CD14-positive monocyte (primary cell): ENCODE measurements at regions not wholly inside any gene's neighbourhood (a gene's known extent, or its start where the extent isn't known, plus 50 kb on each side); places are given as distances from the start of the nearest gene placed in this dataset.

Experiments
- DNase-seq, 3 donors: peaks; one replicate each; pipeline ENCODE4 v3.0.0-alpha.2; 2011 to 2022
- H2AFZ ChIP-seq: 2 replicates; pipeline ENCODE4 v1.6.0; 2012; ENCODE audit warnings: mild to moderate bottlenecking, low read depth, low read length, inconsistent platforms; ENCODE audit not compliant: insufficient read depth, poor library complexity, severe bottlenecking
- H3K27ac ChIP-seq, 2 donors: 1 replicate in 1 of 2; 2 replicates in 1 of 2; pipeline ENCODE4 v1.5.1; 2012 to 2013; ENCODE audit warnings: low read length in 2 of 2, control low read depth in 1 of 2, inconsistent platforms in 1 of 2, low read depth in 1 of 2, mild to moderate bottlenecking in 1 of 2
- H3K27me3 ChIP-seq, 2 donors: one replicate each; pipeline versions ENCODE4 v1.6.0 to v1.6.1; 2011 to 2013; ENCODE audit warnings: low read length in 2 of 2; ENCODE audit not compliant: control insufficient read depth in 2 of 2, insufficient read depth in 2 of 2
- H3K36me3 ChIP-seq, 2 donors: replicated peaks in 1 of 2; 1 replicate in 1 of 2; 2 replicates in 1 of 2; pipeline versions ENCODE4 v1.5.1 to v1.6.1; 2012 to 2013; ENCODE audit warnings: low read length in 2 of 2, control low read depth in 1 of 2, inconsistent platforms in 1 of 2, mild to moderate bottlenecking in 1 of 2; ENCODE audit not compliant: insufficient read depth in 2 of 2, control insufficient read depth in 1 of 2
- H3K4me1 ChIP-seq, 2 donors: 1 replicate in 1 of 2; 2 replicates in 1 of 2; pipeline versions ENCODE4 v1.5.1 to v1.6.1; 2012 to 2013; ENCODE audit warnings: low read length in 2 of 2, control low read depth in 1 of 2, inconsistent platforms in 1 of 2, mild to moderate bottlenecking in 1 of 2, moderate library complexity in 1 of 2; ENCODE audit not compliant: insufficient read depth in 2 of 2, control insufficient read depth in 1 of 2
- H3K4me2 ChIP-seq: replicated peaks from 2 replicates; pipeline ENCODE3; 2012; ENCODE audit warnings: low read length, moderate library complexity, mild to moderate bottlenecking; ENCODE audit not compliant: poor library complexity, severe bottlenecking; ENCODE audit errors: extremely low read depth
- H3K4me3 ChIP-seq, 3 experiments: fragments of 200-600 bp in 1 of 3; sonication (generic) in 1 of 3; replicated peaks in 1 of 3; 1 replicate in 2 of 3; 2 replicates in 1 of 3; pipeline ENCODE4 v1.5.1; 2011 to 2013; ENCODE audit warnings: low read length in 3 of 3, mild to moderate bottlenecking in 3 of 3, control low read depth in 2 of 3, low read depth in 2 of 3, inconsistent platforms in 1 of 3, moderate library complexity in 1 of 3
- H3K79me2 ChIP-seq: 2 replicates; pipeline ENCODE4 v1.6.0; 2012; ENCODE audit warnings: mild to moderate bottlenecking, control low read depth, inconsistent platforms, low read length, moderate library complexity; ENCODE audit not compliant: insufficient read depth
- H3K9ac ChIP-seq: 2 replicates; pipeline ENCODE4 v1.6.0; 2017; ENCODE audit warnings: low read length, mild to moderate bottlenecking; ENCODE audit not compliant: insufficient read depth, poor library complexity, severe bottlenecking
- H3K9me3 ChIP-seq, 2 donors: replicated peaks in 1 of 2; 1 replicate in 1 of 2; 2 replicates in 1 of 2; pipeline versions ENCODE4 v1.5.1 to v1.6.1; 2012 to 2013; ENCODE audit warnings: low read length in 2 of 2, control low read depth in 1 of 2; ENCODE audit not compliant: control insufficient read depth in 1 of 2, insufficient read depth in 1 of 2
- H4K20me1 ChIP-seq: 2 replicates; pipeline ENCODE4 v1.6.0; 2012; ENCODE audit warnings: mild to moderate bottlenecking, low read length, control low read depth, moderate library complexity; ENCODE audit not compliant: insufficient read depth
- H3K27ac Mint-ChIP-seq, 7 donors: one replicate each; pipeline ENCODE4 v1.8.0; 2020; ENCODE audit warnings: mild to moderate bottlenecking in 7 of 7, mixed read lengths in 7 of 7, moderate library complexity in 6 of 7, inconsistent platforms in 2 of 7
- H3K27me3 Mint-ChIP-seq, 3 donors: one replicate each; pipeline ENCODE4 v1.8.0; 2021 to 2022; ENCODE audit warnings: low read depth in 3 of 3, mild to moderate bottlenecking in 3 of 3, mixed read lengths in 3 of 3, moderate library complexity in 3 of 3, inconsistent platforms in 1 of 3
- H3K36me3 Mint-ChIP-seq, 2 donors: one replicate each; pipeline ENCODE4 v1.8.0; 2020; ENCODE audit warnings: mixed read lengths in 2 of 2, inconsistent platforms in 1 of 2, mild to moderate bottlenecking in 1 of 2
- H3K4me1 Mint-ChIP-seq: one replicate; pipeline ENCODE4 v1.8.0; 2020; ENCODE audit warnings: mild to moderate bottlenecking, mixed read lengths
- H3K4me3 Mint-ChIP-seq, 2 donors: one replicate each; pipeline ENCODE4 v1.8.0; 2020; ENCODE audit warnings: mild to moderate bottlenecking in 2 of 2, mixed read lengths in 2 of 2, moderate library complexity in 1 of 2
- H3K9me3 Mint-ChIP-seq, 7 donors: one replicate each; pipeline ENCODE4 v1.8.0; 2020 to 2022; ENCODE audit warnings: mixed read lengths in 7 of 7, mild to moderate bottlenecking in 6 of 7, moderate library complexity in 6 of 7, inconsistent platforms in 2 of 7
- WGBS: methylation state at CpG from one replicate; pipeline ENCODE4 v1.1.5; 2013; ENCODE audit warnings: missing lambda C conversion rate; ENCODE audit not compliant: insufficient coverage; 5-methylcytosine and 5-hydroxymethylcytosine counted together
- intact Hi-C, 2 donors: fragments of 100-400 bp; cut with micrococcal nuclease; formaldehyde crosslinking; loops; one replicate each; pipeline versions ENCODE4 v1.15.0 to v1.15.1; 2023
- TF ChIP-seq, protein P1 (sequence below): fragments of 200-600 bp; IDR thresholded peaks from one replicate; pipeline ENCODE4 v1.8.0; 2022; ENCODE audit warnings: antibody characterized with exemption, mild to moderate bottlenecking

DNA sequence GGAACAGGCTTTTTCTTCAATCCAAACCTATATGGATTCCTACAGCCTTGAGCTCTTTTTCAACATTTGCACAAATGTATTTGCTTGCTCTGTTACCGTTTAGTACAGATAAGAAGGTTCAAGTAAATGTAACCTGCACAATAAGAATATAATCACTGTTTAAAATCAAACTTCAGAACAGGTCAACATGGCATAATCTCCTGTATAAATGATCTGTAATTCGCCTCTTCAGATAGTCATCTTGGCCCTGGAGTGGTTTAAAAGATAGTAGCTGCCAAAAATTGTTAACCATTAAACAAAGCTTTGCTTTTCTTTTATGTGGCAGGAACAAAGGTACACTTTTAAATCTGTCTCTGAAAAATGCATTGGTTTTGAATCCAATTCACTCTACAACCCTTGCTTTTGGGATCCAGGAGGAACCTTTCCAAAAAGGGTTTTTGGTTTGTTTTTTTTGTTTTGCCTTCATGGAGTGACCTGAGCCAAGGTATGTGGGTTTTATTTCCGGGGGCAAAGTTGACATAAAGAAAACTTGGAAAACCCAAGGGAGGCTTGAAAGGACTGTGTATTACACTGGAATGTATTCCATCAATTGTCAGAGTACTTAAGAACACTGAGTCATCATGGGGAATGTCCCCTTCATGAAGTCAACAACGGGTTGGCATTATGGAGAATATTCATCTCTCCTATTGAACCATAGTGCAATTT is 210.4 kb upstream of the HCCS start:
- H3K4me2 ChIP-seq, result no peak overlapping the region
- no peaks in the 10 kb centered on the region for H3K4me1 ChIP-seq

GRCh38 chrX:10901290-10901633 is 209.9 kb upstream of the HCCS start:
- H3K4me1 ChIP-seq, result no peaks in the 10 kb centered on the region
- no peak overlapping the region for H3K9ac ChIP-seq
- DNase-seq, result no peak
- Mint-ChIP-seq H3K27ac (no peak overlapping the region), H3K27me3 (peaks cover 0 to 2% (median 2%) of the 10 kb centered on the region in 3 donors), H3K4me3 (no peak overlapping the region), H3K36me3 (no peaks in the 10 kb centered on the region), H3K4me1 (no peaks in the 10 kb centered on the region), H3K9me3 (peaks cover 0 to 10% (median 4%) of the 10 kb centered on the region in 7 donors)
- H3K27me3 ChIP-seq, result no peaks in the 10 kb centered on the region
- no peaks in the 10 kb centered on the region for H4K20me1 ChIP-seq
- H3K36me3 ChIP-seq, result no peaks in the 10 kb centered on the region
- no peak overlapping the region for H3K4me3 ChIP-seq
- no peaks in the 10 kb centered on the region for H3K79me2 ChIP-seq
- H3K9me3 ChIP-seq, result peaks cover 0 to 5% of the 10 kb centered on the region in 2 donors
- H2AFZ ChIP-seq, result no peak overlapping the region
- no CpG with 5 or more reads among the region's 1 CpG for WGBS
- H3K4me2 ChIP-seq, result no peak overlapping the region
- TF ChIP-seq, protein P1, sequence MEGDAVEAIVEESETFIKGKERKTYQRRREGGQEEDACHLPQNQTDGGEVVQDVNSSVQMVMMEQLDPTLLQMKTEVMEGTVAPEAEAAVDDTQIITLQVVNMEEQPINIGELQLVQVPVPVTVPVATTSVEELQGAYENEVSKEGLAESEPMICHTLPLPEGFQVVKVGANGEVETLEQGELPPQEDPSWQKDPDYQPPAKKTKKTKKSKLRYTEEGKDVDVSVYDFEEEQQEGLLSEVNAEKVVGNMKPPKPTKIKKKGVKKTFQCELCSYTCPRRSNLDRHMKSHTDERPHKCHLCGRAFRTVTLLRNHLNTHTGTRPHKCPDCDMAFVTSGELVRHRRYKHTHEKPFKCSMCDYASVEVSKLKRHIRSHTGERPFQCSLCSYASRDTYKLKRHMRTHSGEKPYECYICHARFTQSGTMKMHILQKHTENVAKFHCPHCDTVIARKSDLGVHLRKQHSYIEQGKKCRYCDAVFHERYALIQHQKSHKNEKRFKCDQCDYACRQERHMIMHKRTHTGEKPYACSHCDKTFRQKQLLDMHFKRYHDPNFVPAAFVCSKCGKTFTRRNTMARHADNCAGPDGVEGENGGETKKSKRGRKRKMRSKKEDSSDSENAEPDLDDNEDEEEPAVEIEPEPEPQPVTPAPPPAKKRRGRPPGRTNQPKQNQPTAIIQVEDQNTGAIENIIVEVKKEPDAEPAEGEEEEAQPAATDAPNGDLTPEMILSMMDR, result no peak
- no peak overlapping the region for H3K27ac ChIP-seq
- intact Hi-C loops, result no loop called here

More for the DNA sequence above, 210.4 kb upstream of the HCCS start:
- Mint-ChIP-seq H3K4me3 (no peak overlapping the region), H3K27ac (no peak overlapping the region), H3K27me3 (peaks cover 0 to 2% (median 2%) of the 10 kb centered on the region in 3 donors), H3K4me1 (no peaks in the 10 kb centered on the region), H3K36me3 (no peaks in the 10 kb centered on the region), H3K9me3 (peaks cover 0 to 10% (median 4%) of the 10 kb centered on the region in 7 donors)
- intact Hi-C loops, result no loop called here
- no peak overlapping the region for H3K27ac ChIP-seq
- no peaks in the 10 kb centered on the region for H3K36me3 ChIP-seq
- no peak overlapping the region for H3K9ac ChIP-seq
- no peak overlapping the region for H2AFZ ChIP-seq
- H3K4me3 ChIP-seq, result no peak overlapping the region
- no CpG with 5 or more reads among the region's 4 CpGs for WGBS
- no peaks in the 10 kb centered on the region for H3K27me3 ChIP-seq
- no peaks in the 10 kb centered on the region for H4K20me1 ChIP-seq
- peaks cover 0 to 5% of the 10 kb centered on the region in 2 donors for H3K9me3 ChIP-seq
- DNase-seq, result no peak
- no peaks in the 10 kb centered on the region for H3K79me2 ChIP-seq
- TF ChIP-seq, protein P1, result no peak
